OCI-LY3 (cell line): ENCODE measurements at regions not wholly inside any gene's neighbourhood (a gene's known extent, or its start where the extent isn't known, plus 50 kb on each side); places are given as distances from the start of the nearest gene placed in this dataset.

Source experiments
- CTCF ChIP-seq: fragments of 200-600, 300-600 bp; sonication (generic); IDR thresholded peaks from 2 replicates; pipeline ENCODE4 v1.5.1; 2014; ENCODE audit warnings: antibody characterized with exemption, low read length, low read depth
- EZH2phosphoT487 ChIP-seq: fragments of 200-600 bp; shearing (Covaris generic); IDR thresholded peaks from 2 replicates; pipeline ENCODE4 v1.6.1; 2018; ENCODE audit warnings: antibody characterized with exemption, mixed run types, low read depth

GRCh38 chr6:25133568-25133967, 145.6 kb upstream of the CARMIL1 start:
- TF ChIP-seq CTCF (no peak), EZH2phosphoT487 (no peak)
